ENCODE measurements at regions not wholly inside any gene's neighbourhood (a gene's known extent, or its start where the extent isn't known, plus 50 kb on each side); places are given as distances from the start of the nearest gene placed in this dataset.

DNA sequence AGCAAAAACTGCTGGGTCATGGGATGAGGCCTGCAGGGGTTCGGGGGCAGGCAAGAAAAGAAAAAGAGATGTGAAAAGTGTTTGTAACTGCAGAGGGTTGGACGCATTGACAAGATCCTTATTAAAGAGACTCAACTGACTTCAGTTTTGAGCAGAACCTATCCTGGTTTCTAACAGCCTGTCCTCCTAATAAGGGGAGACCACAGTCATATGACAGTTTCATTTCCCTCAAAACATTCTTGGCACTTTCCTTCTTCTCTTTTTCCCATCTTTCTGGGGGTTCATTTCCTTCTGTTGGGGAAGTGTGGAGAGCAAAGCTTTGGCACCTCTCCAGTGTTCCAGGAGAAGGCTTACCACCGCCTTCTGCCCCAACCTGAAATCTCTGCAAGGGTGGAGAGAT, 118.5 kb downstream of the MAF start:
- no peak for TF ChIP-seq CTCF (conservative IDR thresholded peaks at IDR 0.05 in 1 of 2, IDR thresholded peaks at IDR 0.05 in 1 of 2; ENCODE audit: extremely low read depth in 1 of 2, insufficient read depth in 1 of 2, low read depth in 1 of 2, low read length in 2 of 2)
- no peak for TF ChIP-seq EZH2 (IDR thresholded peaks at IDR 0.05; ENCODE audit: borderline replicate concordance, low read length)
